HG02642 (cell line): ENCODE measurements at regions not wholly inside any gene's neighbourhood (a gene's known extent, or its start where the extent isn't known, plus 50 kb on each side); places are given as distances from the start of the nearest gene placed in this dataset.
A peak's percentile ranks its signal among the peaks of the same experiment; 100 is the strongest.
"Not testable (repeated sequence)": the region's sequence is repeated elsewhere in the genome, so short reads cannot be mapped to it uniquely, and the experiment has no call there.

Source experiments
- ATAC-seq: cut with Tn5 transposase; IDR thresholded peaks from one replicate; pipeline ENCODE4 v1.9.1; 2021; ENCODE audit warnings: mild to moderate bottlenecking; ENCODE audit not compliant: unreplicated experiment, poor library complexity

DNA sequence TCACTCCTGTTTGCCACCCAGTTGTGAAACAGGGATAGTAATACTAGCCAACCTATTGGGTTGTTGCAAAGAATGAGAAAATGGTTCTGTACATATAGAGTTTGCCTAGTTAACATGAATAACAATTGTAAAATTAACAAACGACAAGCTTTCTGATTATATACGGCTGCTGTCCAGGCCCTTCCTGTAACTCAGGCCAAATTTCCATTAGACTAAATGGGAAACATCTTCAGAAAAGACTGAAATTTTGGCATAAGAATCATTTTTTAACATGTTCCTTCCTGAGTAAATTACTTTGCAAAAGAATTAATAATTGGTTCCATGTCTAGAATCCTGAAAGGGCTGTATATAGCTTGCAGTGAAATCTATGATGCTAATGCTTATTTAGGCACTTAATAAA, 117.7 kb upstream of the SATB2 start:
- no peak for ATAC-seq

DNA sequence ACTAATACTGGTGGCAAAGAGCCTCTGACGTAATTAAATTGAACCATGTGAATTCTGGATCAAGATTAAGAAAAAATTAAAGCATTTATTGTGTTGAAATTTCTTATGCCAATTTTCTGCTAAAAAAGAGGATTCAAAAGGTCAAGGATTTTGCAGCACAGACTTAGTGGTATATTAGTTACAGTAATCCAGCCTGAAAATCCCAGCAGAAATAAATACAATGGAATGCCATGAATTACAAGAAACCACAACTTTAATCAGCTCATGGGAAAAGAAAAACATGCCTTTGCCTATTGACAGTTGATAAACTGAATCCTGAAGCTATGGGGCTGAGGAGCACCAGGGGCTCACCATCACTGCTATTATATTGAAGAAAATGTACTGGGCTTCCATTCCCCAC, 114.8 kb upstream of the SATB2 start:
- no peak for ATAC-seq

DNA sequence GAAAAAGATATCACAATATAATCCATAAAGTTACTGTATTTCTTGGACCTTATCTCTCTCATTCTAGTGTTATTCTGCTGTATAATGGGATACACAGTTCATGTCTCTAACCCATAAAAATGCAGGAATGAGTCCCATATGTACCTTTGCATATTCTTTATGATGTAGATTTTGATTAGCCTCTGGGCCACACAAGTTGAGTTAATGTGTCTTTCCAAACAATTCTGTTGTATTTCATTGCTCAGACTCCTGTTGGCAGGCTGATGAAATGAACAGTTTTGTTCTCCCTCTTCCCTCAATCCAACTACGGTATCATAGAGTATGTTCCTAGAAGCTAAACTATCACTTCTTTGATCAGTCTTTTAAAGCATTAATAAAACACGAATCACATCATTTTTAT, 113.2 kb upstream of the SATB2 start:
- no peak for ATAC-seq

DNA sequence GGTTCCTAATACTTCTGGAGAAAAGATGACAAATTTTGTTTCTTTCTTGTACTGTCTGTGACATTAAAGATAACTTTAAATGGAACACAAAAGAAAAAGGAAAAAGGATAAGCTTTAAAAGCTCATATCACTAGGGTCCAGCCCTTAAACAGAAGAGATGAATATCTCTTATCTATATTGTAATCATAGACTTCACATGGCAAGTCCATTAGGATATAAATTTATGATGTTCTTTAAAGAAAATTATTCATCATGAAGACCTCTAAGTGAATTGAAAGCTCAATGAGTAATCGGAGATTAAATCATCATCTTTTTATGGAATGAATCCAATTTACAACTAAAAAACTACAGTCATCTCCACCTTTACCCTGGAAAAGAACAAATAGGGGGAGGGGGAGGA, 111.6 kb upstream of the SATB2 start:
- ATAC-seq, result no peak

GRCh38 chr2:199558156-199558555, 100.4 kb upstream of the SATB2 start:
- ATAC-seq, result no peak

GRCh38 chr2:199556527-199557285, 99.0 kb upstream of the SATB2 start:
- ATAC-seq, result no peak

- ATAC-seq, result no peak
Observed at GRCh38 chr2:199554026-199554425, 96.3 kb upstream of the SATB2 start.

- ATAC-seq, result no peak
Observed at GRCh38 chr2:199552141-199552540, 94.4 kb upstream of the SATB2 start.

DNA sequence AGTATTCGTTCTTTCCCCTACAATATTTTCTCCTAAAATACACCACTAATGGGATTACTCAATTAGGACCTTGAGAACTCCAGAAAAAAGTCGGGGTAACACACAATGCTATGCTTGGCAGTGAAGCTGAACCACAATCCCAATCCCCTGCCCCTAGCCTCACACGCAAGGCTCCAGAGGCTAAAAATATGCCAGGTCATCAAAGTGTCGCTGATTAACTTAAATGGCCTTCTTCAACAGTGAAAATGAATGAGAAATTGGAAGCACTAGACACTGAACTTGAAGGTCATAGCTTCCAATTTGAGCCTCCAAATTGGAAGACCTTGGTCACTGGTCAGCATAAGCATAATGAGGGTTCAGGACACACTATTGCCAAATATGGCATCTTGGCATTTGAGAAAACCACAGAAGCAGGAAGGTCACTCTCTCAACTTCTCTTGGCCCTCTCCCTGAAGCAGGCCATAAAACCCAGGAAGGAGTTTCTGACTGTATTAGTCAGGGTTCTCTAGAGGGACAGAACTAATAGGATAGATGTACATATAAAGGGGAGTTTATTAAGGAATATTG, 86.0 kb upstream of the SATB2 start:
- ATAC-seq, result no peak

- no peak for ATAC-seq
Observed at GRCh38 chr2:199535445-199536177, 77.9 kb upstream of the SATB2 start.

- ATAC-seq, result not testable (repeated sequence)
Observed at GRCh38 chr2:199533873-199534272, 76.1 kb upstream of the SATB2 start.

- no peak for ATAC-seq
Observed at GRCh38 chr2:199527071-199527470, 69.3 kb upstream of the SATB2 start.

DNA sequence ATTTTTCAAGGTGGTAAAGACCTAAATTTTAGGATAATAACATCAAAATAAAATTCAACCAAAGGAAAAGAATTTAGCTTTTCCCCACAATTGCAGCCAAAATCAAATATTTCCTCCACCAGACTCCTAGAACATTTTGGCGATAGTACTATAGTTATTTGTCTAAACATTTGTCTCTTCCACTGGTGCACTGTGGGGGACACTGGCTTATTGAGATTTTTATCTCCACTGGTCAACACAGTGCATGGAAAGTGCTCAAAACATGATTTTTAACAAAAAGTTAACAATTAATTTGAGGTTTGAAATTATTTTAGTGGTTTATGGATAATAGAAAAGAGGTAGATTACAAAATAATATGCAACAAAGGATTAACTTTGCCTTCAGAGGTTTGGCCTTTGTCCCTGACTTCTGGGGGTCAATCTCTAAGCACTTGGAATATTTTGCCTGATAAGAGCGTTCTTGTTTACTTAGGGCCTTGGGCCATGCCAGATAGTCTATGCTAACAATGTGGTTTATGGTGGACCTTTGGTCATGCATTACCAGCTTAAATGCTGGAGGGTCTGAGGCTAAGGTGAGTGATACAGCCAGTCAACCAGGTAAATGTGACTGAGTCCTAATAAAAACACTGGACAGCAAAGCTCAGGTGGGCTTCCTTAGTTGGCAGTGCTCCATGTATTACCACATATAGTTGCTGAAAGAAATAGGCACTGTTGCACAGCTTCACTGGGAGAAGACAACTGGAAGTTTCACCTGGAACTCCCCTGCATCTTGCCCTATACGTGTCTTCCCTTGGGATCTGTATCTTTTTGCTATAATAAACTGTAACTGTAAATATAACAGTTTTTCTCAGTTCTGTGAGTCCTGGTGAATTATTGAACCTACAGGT, 67.2 kb upstream of the SATB2 start:
- no peak for ATAC-seq

DNA sequence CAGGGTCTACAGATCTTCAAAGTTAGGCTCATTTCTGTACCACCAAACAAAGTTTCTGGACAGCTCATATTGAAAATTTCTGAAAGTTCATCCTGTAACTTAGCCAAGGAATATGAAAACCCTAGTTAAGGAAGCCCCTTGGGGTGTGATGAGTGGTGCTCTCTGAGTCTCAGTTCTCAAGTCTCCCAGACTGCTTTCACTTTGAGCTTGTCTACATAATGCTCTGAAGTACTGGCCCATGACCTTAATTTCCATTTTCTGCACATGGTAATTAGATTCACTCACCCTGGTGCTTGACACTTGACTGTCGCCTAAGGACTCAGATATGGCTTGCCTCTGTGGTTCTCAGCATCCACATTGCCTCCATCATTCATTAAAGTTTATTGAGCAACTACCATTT, 51.7 kb upstream of the SATB2 start:
- peak; percentile 89 for ATAC-seq
